HG03159 (cell line): ENCODE measurements at regions not wholly inside any gene's neighbourhood (a gene's known extent, or its start where the extent isn't known, plus 50 kb on each side); places are given as distances from the start of the nearest gene placed in this dataset.
"Not testable (repeated sequence)": the region's sequence is repeated elsewhere in the genome, so short reads cannot be mapped to it uniquely, and the experiment has no call there.

Source experiments
- ATAC-seq: cut with Tn5 transposase; IDR thresholded peaks from one replicate; pipeline ENCODE4 v1.9.1; 2021; ENCODE audit warnings: mild to moderate bottlenecking, moderate library complexity; ENCODE audit not compliant: unreplicated experiment

- ATAC-seq: not testable (repeated sequence)
Measured at GRCh38 chr1:66424530-66424929, 109.4 kb upstream of the SGIP1 start.

GRCh38 chr1:66426239-66426853 is 107.6 kb upstream of the SGIP1 start:
- no peak for ATAC-seq

GRCh38 chr1:66430815-66431214 is 103.1 kb upstream of the SGIP1 start:
- ATAC-seq: not testable (repeated sequence)

- ATAC-seq: no peak
Measured at GRCh38 chr1:66431999-66432398, 102.0 kb upstream of the SGIP1 start.

- no peak for ATAC-seq
Measured at GRCh38 chr1:66433611-66434010, 100.3 kb upstream of the SGIP1 start.

- no peak for ATAC-seq
Measured at GRCh38 chr1:66434096-66434495, 99.9 kb upstream of the SGIP1 start.

GRCh38 chr1:66435541-66435940 is 98.4 kb upstream of the SGIP1 start:
- no peak for ATAC-seq

- ATAC-seq: peak; percentile 65
Measured at GRCh38 chr1:66436378-66437135, 97.4 kb upstream of the SGIP1 start.

- ATAC-seq: no peak
Measured at GRCh38 chr1:66437136-66437401, 96.9 kb upstream of the SGIP1 start.

- no peak for ATAC-seq
Measured at GRCh38 chr1:66438062-66438461, 95.9 kb upstream of the SGIP1 start.

- ATAC-seq: peak; percentile 5
Measured at GRCh38 chr1:66438501-66438900, 95.5 kb upstream of the SGIP1 start.

GRCh38 chr1:66439031-66439740 is 94.8 kb upstream of the SGIP1 start:
- ATAC-seq: peak; percentile 82

- ATAC-seq: no peak
Measured at GRCh38 chr1:66443793-66444192, 90.2 kb upstream of the SGIP1 start.

- no peak for ATAC-seq
Measured at GRCh38 chr1:66444438-66445265, 89.3 kb upstream of the SGIP1 start.

GRCh38 chr1:66445492-66446181 is 88.3 kb upstream of the SGIP1 start:
- ATAC-seq: peak; percentile 77

GRCh38 chr1:66446261-66447001 is 87.5 kb upstream of the SGIP1 start:
- ATAC-seq: peak; percentile 52

GRCh38 chr1:66450043-66450514 is 83.9 kb upstream of the SGIP1 start:
- ATAC-seq: no peak

- ATAC-seq: no peak
Measured at GRCh38 chr1:66450847-66451246, 83.1 kb upstream of the SGIP1 start.

- ATAC-seq: no peak
Measured at GRCh38 chr1:66452162-66452561, 81.8 kb upstream of the SGIP1 start.

GRCh38 chr1:66452982-66453381 is 81.0 kb upstream of the SGIP1 start:
- peak; percentile 53 for ATAC-seq
